ENCODE measurements at regions not wholly inside any gene's neighbourhood (a gene's known extent, or its start where the extent isn't known, plus 50 kb on each side); places are given as distances from the start of the nearest gene placed in this dataset.
"Not testable (repeated sequence)": the region's sequence is repeated elsewhere in the genome, so short reads cannot be mapped to it uniquely, and the experiment has no call there.

DNA sequence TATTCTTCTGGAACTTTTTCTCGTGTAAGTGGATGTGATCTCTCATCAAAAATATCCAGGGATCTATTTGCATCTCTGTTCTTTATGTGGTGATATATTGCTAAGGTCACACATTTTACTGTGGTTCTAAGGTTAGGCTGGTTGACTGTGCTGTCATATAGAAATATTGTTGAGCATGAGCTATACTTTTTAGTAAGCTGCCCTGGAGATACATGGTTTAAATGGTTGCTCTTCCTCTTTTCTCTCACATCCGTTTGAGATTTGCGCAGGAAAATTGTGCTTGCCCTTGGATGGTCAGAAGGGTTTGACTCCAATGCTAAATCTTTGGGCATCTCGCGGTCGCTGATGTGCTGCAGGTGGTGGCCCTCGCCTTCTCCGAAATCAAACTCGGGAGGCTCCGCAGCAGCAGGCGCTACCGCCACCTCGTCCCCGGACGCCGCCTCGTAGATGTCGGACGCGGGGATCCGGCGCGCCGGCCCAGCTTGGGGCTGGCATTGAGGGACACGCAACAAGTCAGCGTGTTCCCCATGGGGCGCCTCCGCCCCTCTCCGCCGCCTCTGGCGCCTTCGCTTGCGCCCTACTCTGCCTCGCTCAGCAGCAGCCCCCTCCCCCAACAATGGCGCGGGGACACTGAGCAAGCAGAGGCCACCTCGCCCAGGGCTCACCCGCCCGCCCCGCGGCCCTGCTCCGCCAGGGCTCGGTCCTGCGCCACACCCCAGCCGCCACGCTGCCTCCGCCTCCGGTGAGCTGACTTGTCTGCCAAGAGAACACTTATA lies 154.5 kb downstream of the MSN start:
- no peaks in the 10 kb centered on the region for H3K9me2 ChIP-seq
- no peak overlapping the region for H3K27ac ChIP-seq (ENCODE audit: low read depth in 2 of 2, low read length in 1 of 2)
- no peak overlapping the region for H3K4me3 ChIP-seq (ENCODE audit: low read depth in 2 of 2, low read length in 1 of 2)
- no peaks in the 10 kb centered on the region for H3K36me3 ChIP-seq (replicated peaks in 1 of 2; ENCODE audit: control insufficient read depth in 1 of 2, insufficient read depth in 2 of 2, low read length in 1 of 2)
- H3K4me1 ChIP-seq (ENCODE audit: control insufficient read depth in 1 of 2, insufficient read depth in 2 of 2, low read depth in 1 of 2, low read length in 1 of 2), result no peaks in the 10 kb centered on the region
- TF ChIP-seq ELF1 (IDR thresholded peaks at IDR 0.05) (no peak), FOSL2 (IDR thresholded peaks at IDR 0.05; ENCODE audit: borderline replicate concordance, low read depth) (no peak), POLR2AphosphoS5 (IDR thresholded peaks at IDR 0.05; ENCODE audit: low read depth, low read length) (no peak), RXRA (IDR thresholded peaks at IDR 0.05; ENCODE audit: borderline replicate concordance, low read depth) (no peak), MEF2A (IDR thresholded peaks at IDR 0.05; ENCODE audit: borderline replicate concordance, low read depth) (no peak), EP300 (IDR thresholded peaks at IDR 0.05; ENCODE audit: borderline replicate concordance in 1 of 2, low read depth in 1 of 2, low read length in 1 of 2) (no peak), GABPA (IDR thresholded peaks at IDR 0.05; ENCODE audit: low read depth) (no peak), FOXM1 (IDR thresholded peaks at IDR 0.05; ENCODE audit: low read depth) (no peak), RAD21 (IDR thresholded peaks at IDR 0.05; ENCODE audit: low read length) (no peak), NFIC (IDR thresholded peaks at IDR 0.05; ENCODE audit: borderline replicate concordance) (no peak), EZH2phosphoT487 (IDR thresholded peaks at IDR 0.05; ENCODE audit: borderline replicate concordance, low read depth) (no peak), TEAD4 (IDR thresholded peaks at IDR 0.05; ENCODE audit: borderline replicate concordance, insufficient read depth) (no peak), MXI1 (IDR thresholded peaks at IDR 0.05; ENCODE audit: low read depth, low read length) (no peak), SIN3A (IDR thresholded peaks at IDR 0.05; ENCODE audit: borderline replicate concordance, low read depth, low read length) (no peak)
- TF ChIP-seq, protein P1, sequence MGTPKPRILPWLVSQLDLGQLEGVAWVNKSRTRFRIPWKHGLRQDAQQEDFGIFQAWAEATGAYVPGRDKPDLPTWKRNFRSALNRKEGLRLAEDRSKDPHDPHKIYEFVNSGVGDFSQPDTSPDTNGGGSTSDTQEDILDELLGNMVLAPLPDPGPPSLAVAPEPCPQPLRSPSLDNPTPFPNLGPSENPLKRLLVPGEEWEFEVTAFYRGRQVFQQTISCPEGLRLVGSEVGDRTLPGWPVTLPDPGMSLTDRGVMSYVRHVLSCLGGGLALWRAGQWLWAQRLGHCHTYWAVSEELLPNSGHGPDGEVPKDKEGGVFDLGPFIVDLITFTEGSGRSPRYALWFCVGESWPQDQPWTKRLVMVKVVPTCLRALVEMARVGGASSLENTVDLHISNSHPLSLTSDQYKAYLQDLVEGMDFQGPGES (IDR thresholded peaks at IDR 0.05; ENCODE audit: low read depth, low read length), result no peak
- TF ChIP-seq, protein P2, sequence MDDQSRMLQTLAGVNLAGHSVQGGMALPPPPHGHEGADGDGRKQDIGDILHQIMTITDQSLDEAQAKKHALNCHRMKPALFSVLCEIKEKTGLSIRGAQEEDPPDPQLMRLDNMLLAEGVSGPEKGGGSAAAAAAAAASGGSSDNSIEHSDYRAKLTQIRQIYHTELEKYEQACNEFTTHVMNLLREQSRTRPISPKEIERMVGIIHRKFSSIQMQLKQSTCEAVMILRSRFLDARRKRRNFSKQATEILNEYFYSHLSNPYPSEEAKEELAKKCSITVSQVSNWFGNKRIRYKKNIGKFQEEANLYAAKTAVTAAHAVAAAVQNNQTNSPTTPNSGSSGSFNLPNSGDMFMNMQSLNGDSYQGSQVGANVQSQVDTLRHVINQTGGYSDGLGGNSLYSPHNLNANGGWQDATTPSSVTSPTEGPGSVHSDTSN (IDR thresholded peaks at IDR 0.05), result no peak
- TF ChIP-seq, protein P3, sequence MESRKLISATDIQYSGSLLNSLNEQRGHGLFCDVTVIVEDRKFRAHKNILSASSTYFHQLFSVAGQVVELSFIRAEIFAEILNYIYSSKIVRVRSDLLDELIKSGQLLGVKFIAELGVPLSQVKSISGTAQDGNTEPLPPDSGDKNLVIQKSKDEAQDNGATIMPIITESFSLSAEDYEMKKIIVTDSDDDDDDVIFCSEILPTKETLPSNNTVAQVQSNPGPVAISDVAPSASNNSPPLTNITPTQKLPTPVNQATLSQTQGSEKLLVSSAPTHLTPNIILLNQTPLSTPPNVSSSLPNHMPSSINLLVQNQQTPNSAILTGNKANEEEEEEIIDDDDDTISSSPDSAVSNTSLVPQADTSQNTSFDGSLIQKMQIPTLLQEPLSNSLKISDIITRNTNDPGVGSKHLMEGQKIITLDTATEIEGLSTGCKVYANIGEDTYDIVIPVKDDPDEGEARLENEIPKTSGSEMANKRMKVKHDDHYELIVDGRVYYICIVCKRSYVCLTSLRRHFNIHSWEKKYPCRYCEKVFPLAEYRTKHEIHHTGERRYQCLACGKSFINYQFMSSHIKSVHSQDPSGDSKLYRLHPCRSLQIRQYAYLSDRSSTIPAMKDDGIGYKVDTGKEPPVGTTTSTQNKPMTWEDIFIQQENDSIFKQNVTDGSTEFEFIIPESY (IDR thresholded peaks at IDR 0.05; ENCODE audit: borderline replicate concordance, low read depth), result no peak
- TF ChIP-seq, protein P4, sequence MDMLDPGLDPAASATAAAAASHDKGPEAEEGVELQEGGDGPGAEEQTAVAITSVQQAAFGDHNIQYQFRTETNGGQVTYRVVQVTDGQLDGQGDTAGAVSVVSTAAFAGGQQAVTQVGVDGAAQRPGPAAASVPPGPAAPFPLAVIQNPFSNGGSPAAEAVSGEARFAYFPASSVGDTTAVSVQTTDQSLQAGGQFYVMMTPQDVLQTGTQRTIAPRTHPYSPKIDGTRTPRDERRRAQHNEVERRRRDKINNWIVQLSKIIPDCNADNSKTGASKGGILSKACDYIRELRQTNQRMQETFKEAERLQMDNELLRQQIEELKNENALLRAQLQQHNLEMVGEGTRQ (IDR thresholded peaks at IDR 0.05; ENCODE audit: borderline replicate concordance, low read depth, low read length), result no peak
- TF ChIP-seq, protein P5, sequence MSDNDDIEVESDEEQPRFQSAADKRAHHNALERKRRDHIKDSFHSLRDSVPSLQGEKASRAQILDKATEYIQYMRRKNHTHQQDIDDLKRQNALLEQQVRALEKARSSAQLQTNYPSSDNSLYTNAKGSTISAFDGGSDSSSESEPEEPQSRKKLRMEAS (IDR thresholded peaks at IDR 0.05; ENCODE audit: low read depth), result no peak
- H2AFZ ChIP-seq (ENCODE audit: low read depth), result no peak overlapping the region
- ChIA-PET POLR2A (no interaction called here), CTCF (no interaction called here)
- H3K27me3 ChIP-seq (ENCODE audit: insufficient read depth), result peaks cover 7% of the 10 kb centered on the region; the same call in 1 of the 2 replicates
- 3% methylated on average over 25 of the region's 48 CpGs for WGBS (ENCODE audit: low lambda C conversion rate)
- H3K9ac ChIP-seq, result no peak overlapping the region
- H3K9me3 ChIP-seq, result no peaks in the 10 kb centered on the region
- no peak overlapping the region for H3K4me2 ChIP-seq
- H3K79me2 ChIP-seq (ENCODE audit: insufficient read depth), result no peaks in the 10 kb centered on the region
- no peaks in the 10 kb centered on the region for H3F3A ChIP-seq (replicated peaks; ENCODE audit: insufficient read depth)
- H4K20me1 ChIP-seq (ENCODE audit: insufficient read depth), result no peaks in the 10 kb centered on the region
- no peak for DNase-seq

DNA sequence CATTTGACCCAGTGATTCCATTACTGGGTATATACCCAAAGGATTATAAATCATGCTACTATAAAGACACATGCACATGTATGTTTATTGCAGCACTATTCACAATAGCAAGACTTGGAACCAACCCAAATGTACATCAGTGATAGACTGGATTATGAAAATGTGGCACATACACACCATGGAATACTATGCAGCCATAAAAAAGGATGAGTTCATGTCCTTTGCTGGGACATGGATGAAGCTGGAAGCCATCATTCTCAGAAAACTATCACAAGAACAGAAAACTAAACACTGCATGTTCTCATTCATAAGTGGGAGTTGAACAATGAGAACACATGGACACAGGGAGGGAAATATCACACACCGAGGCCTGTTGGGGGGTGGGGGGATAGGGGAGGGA lies 152.5 kb downstream of the MSN start:
- H3K9ac ChIP-seq; H3K4me2 ChIP-seq; H3K4me1 ChIP-seq (ENCODE audit: control insufficient read depth in 1 of 2, insufficient read depth in 2 of 2, low read depth in 1 of 2, low read length in 1 of 2); H3K27me3 ChIP-seq (ENCODE audit: insufficient read depth); H4K20me1 ChIP-seq (ENCODE audit: insufficient read depth); DNase-seq; H3K9me2 ChIP-seq; H3K27ac ChIP-seq (ENCODE audit: low read depth in 2 of 2, low read length in 1 of 2); H3K79me2 ChIP-seq (ENCODE audit: insufficient read depth); H3F3A ChIP-seq (replicated peaks; ENCODE audit: insufficient read depth); CTCF ChIA-PET; H3K36me3 ChIP-seq (replicated peaks in 1 of 2; ENCODE audit: control insufficient read depth in 1 of 2, insufficient read depth in 2 of 2, low read length in 1 of 2); POLR2A ChIA-PET; H3K9me3 ChIP-seq; H2AFZ ChIP-seq (ENCODE audit: low read depth); H3K4me3 ChIP-seq (ENCODE audit: low read depth in 2 of 2, low read length in 1 of 2): not testable (repeated sequence)
- WGBS (ENCODE audit: low lambda C conversion rate), result 7% methylated on average over 1 of the region's 1 CpG
